Neural progenitor cell (in vitro differentiated cells): ENCODE measurements at regions not wholly inside any gene's neighbourhood (a gene's known extent, or its start where the extent isn't known, plus 50 kb on each side); places are given as distances from the start of the nearest gene placed in this dataset.

Experiments used
- DNase-seq: peaks from one replicate; pipeline ENCODE4 v3.0.0-alpha.2; 2016; ENCODE audit warnings: low spot score
- H2AFZ ChIP-seq: fragments of 200-600 bp; sonication (generic); replicated peaks from 2 replicates; pipeline ENCODE4 v1.6.1; 2016; ENCODE audit warnings: antibody characterized with exemption
- H3F3A ChIP-seq: fragments of 200-600 bp; sonication (generic); 2 replicates; pipeline ENCODE4 v1.6.1; 2016; ENCODE audit warnings: antibody characterized with exemption, low read depth
- H3K27ac ChIP-seq: fragments of 200-600 bp; sonication (generic); 2 replicates; pipeline ENCODE4 v1.5.1; 2016; ENCODE audit warnings: mild to moderate bottlenecking
- H3K27me3 ChIP-seq: fragments of 200-600 bp; sonication (generic); 2 replicates; pipeline ENCODE4 v1.6.1; 2016; ENCODE audit warnings: mild to moderate bottlenecking, moderate library complexity
- H3K36me3 ChIP-seq: fragments of 200-600 bp; sonication (generic); 2 replicates; pipeline ENCODE4 v1.5.1; 2016
- H3K4me1 ChIP-seq: fragments of 200-600 bp; sonication (generic); 2 replicates; pipeline ENCODE4 v1.6.1; 2016; ENCODE audit warnings: mixed run types
- H3K4me2 ChIP-seq: fragments of 200-600 bp; sonication (generic); 2 replicates; pipeline ENCODE4 v1.6.1; 2016
- H3K4me3 ChIP-seq: fragments of 200-600 bp; sonication (generic); 2 replicates; pipeline ENCODE4 v1.5.1; 2016
- H3K79me2 ChIP-seq: fragments of 200-600 bp; sonication (generic); 2 replicates; pipeline ENCODE4 v1.6.1; 2016; ENCODE audit warnings: low read depth
- H3K9ac ChIP-seq: fragments of 200-600 bp; sonication (generic); 2 replicates; pipeline ENCODE4 v1.6.1; 2016
- H3K9me3 ChIP-seq: fragments of 200-600 bp; sonication (generic); 2 replicates; pipeline ENCODE4 v1.5.1; 2016; ENCODE audit warnings: low read depth
- H4K20me1 ChIP-seq: fragments of 200-600 bp; sonication (generic); 2 replicates; pipeline ENCODE4 v1.6.1; 2016; ENCODE audit warnings: low read depth
- H3K27ac Mint-ChIP-seq: 3 replicates; pipeline ENCODE4 v1.8.0; 2021; ENCODE audit warnings: mixed read lengths
- H3K27me3 Mint-ChIP-seq: 2 replicates; pipeline ENCODE4 v1.8.0; 2022; ENCODE audit warnings: low read depth, mild to moderate bottlenecking, inconsistent platforms, moderate library complexity, mixed read lengths; ENCODE audit not compliant: insufficient read depth
- H3K36me3 Mint-ChIP-seq: 3 replicates; pipeline ENCODE4 v1.8.0; 2021; ENCODE audit warnings: mixed read lengths
- H3K4me1 Mint-ChIP-seq: 3 replicates; pipeline ENCODE4 v1.8.0; 2021; ENCODE audit warnings: mixed read lengths
- H3K4me3 Mint-ChIP-seq: 3 replicates; pipeline ENCODE4 v1.8.0; 2021; ENCODE audit warnings: mild to moderate bottlenecking, moderate library complexity, mixed read lengths
- H3K9me3 Mint-ChIP-seq: 3 replicates; pipeline ENCODE4 v1.8.0; 2020; ENCODE audit warnings: mixed read lengths
- EZH2 ChIP-seq: fragments of 200-600 bp; sonication (generic); IDR thresholded peaks from 2 replicates; pipeline ENCODE4 v1.6.1; 2017; ENCODE audit warnings: antibody characterized with exemption, mild to moderate bottlenecking, moderate library complexity
- EZH2phosphoT487 ChIP-seq: fragments of 200-600 bp; sonication (generic); IDR thresholded peaks from 2 replicates; pipeline ENCODE4 v1.6.1; 2017; ENCODE audit warnings: antibody characterized with exemption
- TF ChIP-seq, protein P1 (sequence below): fragments of 200-600 bp; sonication (generic); IDR thresholded peaks from 2 replicates; pipeline ENCODE4 v1.5.1; 2017; ENCODE audit warnings: antibody characterized with exemption, mild to moderate bottlenecking

DNA sequence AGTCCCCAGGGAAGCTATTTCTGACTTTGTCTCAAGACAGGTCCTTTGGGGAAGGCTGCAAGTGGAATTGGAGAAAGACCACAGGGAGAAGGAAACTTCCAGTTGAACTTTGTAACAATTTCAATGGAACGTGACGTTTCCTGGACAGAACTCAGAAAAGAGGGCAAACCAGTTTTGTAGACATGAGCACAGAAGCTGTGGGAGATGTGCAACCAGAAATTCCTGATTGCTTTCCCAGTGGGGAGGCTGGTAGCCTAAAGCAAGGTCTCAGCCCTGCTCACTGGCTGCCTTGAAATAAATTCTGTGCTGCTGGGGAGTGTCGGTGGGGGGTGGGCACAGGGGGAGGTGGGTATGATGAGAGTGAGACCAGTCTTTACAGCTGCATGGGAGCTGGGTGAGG is 1206.7 kb upstream of the ADGRL2 start:
- Histone ChIP-seq H4K20me1 (no peaks in the 10 kb centered on the region), H2AFZ (no peak overlapping the region), H3K4me3 (no peak overlapping the region), H3K4me1 (no peaks in the 10 kb centered on the region), H3K4me2 (no peak overlapping the region), H3K36me3 (peaks cover 4% of the 10 kb centered on the region), H3K27me3 (no peaks in the 10 kb centered on the region), H3K79me2 (no peaks in the 10 kb centered on the region), H3F3A (no peaks in the 10 kb centered on the region), H3K9ac (no peak overlapping the region), H3K9me3 (peaks cover 6% of the 10 kb centered on the region), H3K27ac (no peak overlapping the region)
- peaks cover 3% of the 10 kb centered on the region for H3K4me1 Mint-ChIP-seq
- TF ChIP-seq EZH2phosphoT487 (no peak), EZH2 (no peak)
- TF ChIP-seq, protein P1, sequence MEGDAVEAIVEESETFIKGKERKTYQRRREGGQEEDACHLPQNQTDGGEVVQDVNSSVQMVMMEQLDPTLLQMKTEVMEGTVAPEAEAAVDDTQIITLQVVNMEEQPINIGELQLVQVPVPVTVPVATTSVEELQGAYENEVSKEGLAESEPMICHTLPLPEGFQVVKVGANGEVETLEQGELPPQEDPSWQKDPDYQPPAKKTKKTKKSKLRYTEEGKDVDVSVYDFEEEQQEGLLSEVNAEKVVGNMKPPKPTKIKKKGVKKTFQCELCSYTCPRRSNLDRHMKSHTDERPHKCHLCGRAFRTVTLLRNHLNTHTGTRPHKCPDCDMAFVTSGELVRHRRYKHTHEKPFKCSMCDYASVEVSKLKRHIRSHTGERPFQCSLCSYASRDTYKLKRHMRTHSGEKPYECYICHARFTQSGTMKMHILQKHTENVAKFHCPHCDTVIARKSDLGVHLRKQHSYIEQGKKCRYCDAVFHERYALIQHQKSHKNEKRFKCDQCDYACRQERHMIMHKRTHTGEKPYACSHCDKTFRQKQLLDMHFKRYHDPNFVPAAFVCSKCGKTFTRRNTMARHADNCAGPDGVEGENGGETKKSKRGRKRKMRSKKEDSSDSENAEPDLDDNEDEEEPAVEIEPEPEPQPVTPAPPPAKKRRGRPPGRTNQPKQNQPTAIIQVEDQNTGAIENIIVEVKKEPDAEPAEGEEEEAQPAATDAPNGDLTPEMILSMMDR, result no peak
- no peak overlapping the region for H3K4me3 Mint-ChIP-seq
- H3K9me3 Mint-ChIP-seq, result peaks cover 51% of the 10 kb centered on the region
- peaks cover 6% of the 10 kb centered on the region for H3K36me3 Mint-ChIP-seq
- no peak for DNase-seq
- peaks cover 5% of the 10 kb centered on the region for H3K27me3 Mint-ChIP-seq
- H3K27ac Mint-ChIP-seq, result no peak overlapping the region

DNA sequence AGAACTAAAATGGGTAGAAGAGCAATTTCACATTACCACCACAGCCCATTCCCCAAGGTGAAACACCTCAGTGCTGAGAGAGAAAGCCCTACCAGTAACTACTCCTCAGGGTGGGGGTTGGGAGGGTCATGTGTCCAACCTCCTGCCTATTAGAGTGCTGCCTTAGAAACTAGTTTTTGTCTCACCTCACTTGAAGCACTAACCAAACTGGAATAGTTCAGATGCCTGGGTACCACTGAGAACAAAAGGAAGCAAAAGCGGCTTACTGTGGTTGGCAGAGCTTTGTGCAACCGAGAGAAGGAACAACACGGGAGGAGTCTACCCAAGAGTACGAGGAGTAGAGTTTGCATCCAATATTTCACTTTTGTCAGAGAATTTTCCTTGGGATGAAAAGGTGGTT is 1207.5 kb upstream of the ADGRL2 start:
- peaks cover 6% of the 10 kb centered on the region for H3K36me3 Mint-ChIP-seq
- TF ChIP-seq EZH2, result no peak
- TF ChIP-seq, protein P1, result no peak
- TF ChIP-seq EZH2phosphoT487, result no peak
- Histone ChIP-seq H3F3A (no peaks in the 10 kb centered on the region), H3K4me3 (no peak overlapping the region), H2AFZ (no peak overlapping the region), H3K9me3 (peaks cover 6% of the 10 kb centered on the region), H3K27ac (no peak overlapping the region), H4K20me1 (no peaks in the 10 kb centered on the region), H3K4me2 (no peak overlapping the region), H3K9ac (no peak overlapping the region), H3K79me2 (no peaks in the 10 kb centered on the region), H3K36me3 (peaks cover 4% of the 10 kb centered on the region), H3K4me1 (no peaks in the 10 kb centered on the region), H3K27me3 (no peaks in the 10 kb centered on the region)
- H3K27me3 Mint-ChIP-seq, result peaks cover 5% of the 10 kb centered on the region
- H3K4me1 Mint-ChIP-seq, result peaks cover 3% of the 10 kb centered on the region
- DNase-seq, result no peak
- H3K27ac Mint-ChIP-seq, result no peak overlapping the region
- peaks cover 44% of the 10 kb centered on the region for H3K9me3 Mint-ChIP-seq
- H3K4me3 Mint-ChIP-seq, result no peak overlapping the region

DNA sequence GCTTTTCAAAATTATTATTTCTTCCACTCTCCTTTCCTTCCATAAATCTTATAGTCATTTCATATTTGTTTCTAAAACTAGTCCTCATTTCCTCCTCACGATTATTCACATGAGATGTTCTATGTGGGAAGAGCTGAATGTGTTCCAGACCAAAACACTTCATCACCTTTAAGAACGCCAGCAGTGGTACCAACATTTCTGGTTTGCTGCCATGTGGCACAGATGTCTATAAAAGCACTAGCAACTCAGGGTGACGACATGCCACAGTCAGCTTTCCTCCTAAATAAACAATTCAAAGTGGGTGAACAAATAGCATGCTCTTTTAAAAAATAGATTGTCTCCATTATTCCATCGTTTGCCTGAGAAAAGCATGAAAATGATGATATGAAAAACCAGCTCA is 1217.8 kb upstream of the ADGRL2 start:
- Histone ChIP-seq H4K20me1 (no peaks in the 10 kb centered on the region), H2AFZ (no peak overlapping the region), H3K27me3 (no peaks in the 10 kb centered on the region), H3F3A (no peaks in the 10 kb centered on the region), H3K36me3 (no peaks in the 10 kb centered on the region), H3K4me1 (no peaks in the 10 kb centered on the region), H3K4me2 (no peak overlapping the region), H3K27ac (no peak overlapping the region), H3K9ac (no peak overlapping the region), H3K4me3 (no peak overlapping the region), H3K9me3 (peaks cover 4% of the 10 kb centered on the region), H3K79me2 (no peaks in the 10 kb centered on the region)
- TF ChIP-seq EZH2phosphoT487 (no peak), EZH2 (no peak)
- TF ChIP-seq, protein P1, result no peak
- Mint-ChIP-seq H3K27ac (no peak overlapping the region), H3K4me3 (no peak overlapping the region), H3K27me3 (peaks cover 3% of the 10 kb centered on the region), H3K9me3 (peaks cover 2% of the 10 kb centered on the region), H3K4me1 (no peaks in the 10 kb centered on the region), H3K36me3 (no peaks in the 10 kb centered on the region)
- no peak for DNase-seq
